DOHH2 (cell line): ENCODE measurements at regions not wholly inside any gene's neighbourhood (a gene's known extent, or its start where the extent isn't known, plus 50 kb on each side); places are given as distances from the start of the nearest gene placed in this dataset.

Source experiments
- H3F3A ChIP-seq: fragments of 200-600 bp; sonication (generic), shearing (Covaris generic); 2 replicates; pipeline ENCODE4 v1.6.0; 2016; ENCODE audit warnings: antibody characterized with exemption, mild to moderate bottlenecking; ENCODE audit not compliant: control insufficient read depth, insufficient read depth
- H3K27ac ChIP-seq: fragments of 200-600 bp; sonication (generic); 2 replicates; pipeline ENCODE4 v1.5.1; 2014; ENCODE audit warnings: low read depth, mild to moderate bottlenecking, low read length, moderate library complexity
- H3K27me3 ChIP-seq: fragments of 200-600 bp; sonication (generic); 2 replicates; pipeline ENCODE4 v1.6.1; 2014; ENCODE audit warnings: mild to moderate bottlenecking, low read length, mixed read lengths; ENCODE audit not compliant: control insufficient read depth
- H3K36me3 ChIP-seq: fragments of 200-600 bp; sonication (generic); 2 replicates; pipeline ENCODE4 v1.6.1; 2014; ENCODE audit warnings: mild to moderate bottlenecking, low read length, moderate library complexity, mixed read lengths; ENCODE audit not compliant: control insufficient read depth
- H3K4me1 ChIP-seq: fragments of 200-600 bp; sonication (generic); 2 replicates; pipeline ENCODE4 v1.6.1; 2014; ENCODE audit warnings: mild to moderate bottlenecking, low read length, mixed read lengths; ENCODE audit not compliant: control insufficient read depth
- H3K4me2 ChIP-seq: fragments of 200-600 bp; sonication (generic); 2 replicates; pipeline ENCODE4 v1.6.0; 2014; ENCODE audit warnings: mild to moderate bottlenecking, low read length, moderate library complexity
- H3K4me3 ChIP-seq: fragments of 200-600 bp; sonication (generic); 2 replicates; pipeline ENCODE4 v1.5.1; 2014; ENCODE audit warnings: mild to moderate bottlenecking, low read length, mixed read lengths
- H3K79me2 ChIP-seq: fragments of 200-600 bp; sonication (generic); 2 replicates; pipeline ENCODE4 v1.6.1; 2014; ENCODE audit warnings: mild to moderate bottlenecking, low read length, mixed read lengths; ENCODE audit not compliant: control insufficient read depth
- H3K9me2 ChIP-seq: fragments of 200-600 bp; sonication (generic); replicated peaks from 2 replicates; pipeline ENCODE4 v1.6.1; 2014; ENCODE audit warnings: mild to moderate bottlenecking, low read length, mixed read lengths; ENCODE audit not compliant: control insufficient read depth
- H3K9me3 ChIP-seq: fragments of 200-600 bp; sonication (generic); 2 replicates; pipeline ENCODE4 v1.6.1; 2014; ENCODE audit warnings: antibody characterized with exemption, low read length, mixed read lengths; ENCODE audit not compliant: control insufficient read depth, insufficient read depth
- H4K20me1 ChIP-seq: fragments of 200-600 bp; sonication (generic); 2 replicates; pipeline ENCODE4 v1.6.0; 2014; ENCODE audit warnings: low read depth, mild to moderate bottlenecking, antibody characterized with exemption, low read length, moderate library complexity; ENCODE audit not compliant: control insufficient read depth, insufficient read depth
- CTCF ChIP-seq: fragments of 200-600 bp; sonication (generic); IDR thresholded peaks from one replicate; pipeline ENCODE4 v1.5.1; 2014; ENCODE audit warnings: antibody characterized with exemption, mild to moderate bottlenecking, low read depth, low read length; ENCODE audit not compliant: poor library complexity, severe bottlenecking
- EZH2phosphoT487 ChIP-seq: fragments of 200-600 bp; sonication (generic); IDR thresholded peaks from 2 replicates; pipeline ENCODE4 v1.6.1; 2017; ENCODE audit warnings: borderline replicate concordance, mild to moderate bottlenecking, antibody characterized with exemption, low read length, moderate library complexity, mixed read lengths

GRCh38 chr6:169082093-169082492, 171.6 kb downstream of the THBS2 start:
- Histone ChIP-seq H4K20me1 (no peaks in the 10 kb centered on the region), H3K36me3 (no peaks in the 10 kb centered on the region), H3K4me2 (no peak overlapping the region), H3K9me3 (peaks cover 7% of the 10 kb centered on the region; the same call in 1 of the 2 replicates), H3K79me2 (no peaks in the 10 kb centered on the region), H3K27me3 (no peaks in the 10 kb centered on the region), H3F3A (no peaks in the 10 kb centered on the region), H3K27ac (no peak overlapping the region), H3K9me2 (no peaks in the 10 kb centered on the region), H3K4me1 (no peaks in the 10 kb centered on the region), H3K4me3 (no peak overlapping the region)
- TF ChIP-seq EZH2phosphoT487, result no peak
- TF ChIP-seq CTCF, result no peak

GRCh38 chr6:169081248-169081647, 172.4 kb downstream of the THBS2 start:
- no peaks in the 10 kb centered on the region for H4K20me1 ChIP-seq
- no peaks in the 10 kb centered on the region for H3K9me2 ChIP-seq
- H3F3A ChIP-seq, result no peaks in the 10 kb centered on the region
- no peak overlapping the region for H3K27ac ChIP-seq
- no peak overlapping the region for H3K4me2 ChIP-seq
- no peaks in the 10 kb centered on the region for H3K27me3 ChIP-seq
- TF ChIP-seq CTCF (no peak), EZH2phosphoT487 (no peak)
- H3K4me1 ChIP-seq, result no peaks in the 10 kb centered on the region
- H3K9me3 ChIP-seq, result peaks cover 7% of the 10 kb centered on the region; the same call in 1 of the 2 replicates
- H3K4me3 ChIP-seq, result no peak overlapping the region
- no peaks in the 10 kb centered on the region for H3K79me2 ChIP-seq
- no peaks in the 10 kb centered on the region for H3K36me3 ChIP-seq

- no peak overlapping the region for H3K27ac ChIP-seq
- H3K9me3 ChIP-seq, result no peaks in the 10 kb centered on the region
- H3K9me2 ChIP-seq, result no peaks in the 10 kb centered on the region
- no peak overlapping the region for H3K4me2 ChIP-seq
- no peaks in the 10 kb centered on the region for H3F3A ChIP-seq
- no peak for TF ChIP-seq EZH2phosphoT487
- TF ChIP-seq CTCF, result no peak
- H3K36me3 ChIP-seq, result no peaks in the 10 kb centered on the region
- H3K4me3 ChIP-seq, result no peak overlapping the region
- H3K79me2 ChIP-seq, result no peaks in the 10 kb centered on the region
- H4K20me1 ChIP-seq, result no peaks in the 10 kb centered on the region
- no peaks in the 10 kb centered on the region for H3K4me1 ChIP-seq
- no peaks in the 10 kb centered on the region for H3K27me3 ChIP-seq
Observed at GRCh38 chr6:169079650-169080049, 174.0 kb downstream of the THBS2 start.
